ENCODE measurements at regions not wholly inside any gene's neighbourhood (a gene's known extent, or its start where the extent isn't known, plus 50 kb on each side); places are given as distances from the start of the nearest gene placed in this dataset.

DNA sequence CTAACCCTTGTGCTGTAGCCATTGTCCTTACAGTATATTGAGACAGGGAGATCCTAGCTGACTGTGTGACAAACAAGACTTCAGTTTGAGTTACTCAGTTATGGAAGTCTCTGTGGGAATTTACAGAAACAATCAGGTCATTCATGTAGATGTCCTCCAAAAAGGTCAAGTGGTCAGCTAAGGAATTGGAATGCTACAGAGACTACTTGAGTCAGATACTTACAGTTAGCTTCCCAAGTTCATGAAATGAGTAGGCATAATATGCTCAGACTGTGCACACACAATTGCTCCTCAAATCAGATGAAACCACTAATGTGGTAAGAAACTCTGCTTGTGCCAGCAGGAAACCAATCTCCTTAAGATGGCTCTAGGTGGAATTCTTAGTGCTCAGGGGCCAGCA is 985.7 kb downstream of the NSUN3 start:
- no peak for TF ChIP-seq POLR2A (IDR thresholded peaks at IDR 0.05)
- TF ChIP-seq, protein P1, sequence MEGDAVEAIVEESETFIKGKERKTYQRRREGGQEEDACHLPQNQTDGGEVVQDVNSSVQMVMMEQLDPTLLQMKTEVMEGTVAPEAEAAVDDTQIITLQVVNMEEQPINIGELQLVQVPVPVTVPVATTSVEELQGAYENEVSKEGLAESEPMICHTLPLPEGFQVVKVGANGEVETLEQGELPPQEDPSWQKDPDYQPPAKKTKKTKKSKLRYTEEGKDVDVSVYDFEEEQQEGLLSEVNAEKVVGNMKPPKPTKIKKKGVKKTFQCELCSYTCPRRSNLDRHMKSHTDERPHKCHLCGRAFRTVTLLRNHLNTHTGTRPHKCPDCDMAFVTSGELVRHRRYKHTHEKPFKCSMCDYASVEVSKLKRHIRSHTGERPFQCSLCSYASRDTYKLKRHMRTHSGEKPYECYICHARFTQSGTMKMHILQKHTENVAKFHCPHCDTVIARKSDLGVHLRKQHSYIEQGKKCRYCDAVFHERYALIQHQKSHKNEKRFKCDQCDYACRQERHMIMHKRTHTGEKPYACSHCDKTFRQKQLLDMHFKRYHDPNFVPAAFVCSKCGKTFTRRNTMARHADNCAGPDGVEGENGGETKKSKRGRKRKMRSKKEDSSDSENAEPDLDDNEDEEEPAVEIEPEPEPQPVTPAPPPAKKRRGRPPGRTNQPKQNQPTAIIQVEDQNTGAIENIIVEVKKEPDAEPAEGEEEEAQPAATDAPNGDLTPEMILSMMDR (IDR thresholded peaks at IDR 0.05), result no peak
